H1 (cell line): ENCODE measurements at regions not wholly inside any gene's neighbourhood (a gene's known extent, or its start where the extent isn't known, plus 50 kb on each side); places are given as distances from the start of the nearest gene placed in this dataset.

Experiments used
- BRCA1 ChIP-seq: IDR thresholded peaks from 2 replicates; pipeline ENCODE4 v1.6.1; 2012; ENCODE audit warnings: low read depth, low read length, improper control_type of control experiment
- SP2 ChIP-seq: IDR thresholded peaks from 2 replicates; pipeline ENCODE4 v1.6.1; 2012; ENCODE audit warnings: mild to moderate bottlenecking, low read length, inconsistent platforms
- TF ChIP-seq, protein P1 (sequence below): IDR thresholded peaks from 2 replicates; pipeline ENCODE4 v1.6.1; 2012; ENCODE audit warnings: inconsistent platforms

DNA sequence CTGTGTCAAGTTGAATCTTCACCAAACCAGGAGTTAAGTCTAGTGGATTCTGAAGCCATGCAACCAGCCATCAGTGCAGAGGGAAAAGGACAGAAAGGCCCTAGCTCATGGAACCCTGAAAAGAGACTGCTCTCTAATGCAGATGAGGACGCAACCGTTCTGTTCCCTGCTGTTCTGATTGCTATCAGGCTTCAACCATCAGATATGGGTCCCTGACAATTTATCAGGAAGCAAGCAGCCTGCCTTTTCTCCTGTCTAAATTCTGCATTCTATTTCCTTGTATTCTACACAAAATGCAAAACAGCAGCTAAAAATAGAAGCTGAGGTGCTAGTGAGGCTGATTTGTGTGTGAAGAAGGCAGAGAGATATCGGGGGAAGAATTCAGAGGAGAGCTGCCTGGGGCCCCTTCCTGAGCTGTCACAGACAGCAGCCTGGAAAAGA is 68.4 kb upstream of the RTN4 start (continued):
- TF ChIP-seq, protein P1, sequence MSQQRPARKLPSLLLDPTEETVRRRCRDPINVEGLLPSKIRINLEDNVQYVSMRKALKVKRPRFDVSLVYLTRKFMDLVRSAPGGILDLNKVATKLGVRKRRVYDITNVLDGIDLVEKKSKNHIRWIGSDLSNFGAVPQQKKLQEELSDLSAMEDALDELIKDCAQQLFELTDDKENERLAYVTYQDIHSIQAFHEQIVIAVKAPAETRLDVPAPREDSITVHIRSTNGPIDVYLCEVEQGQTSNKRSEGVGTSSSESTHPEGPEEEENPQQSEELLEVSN, result no peak
- no peak for TF ChIP-seq SP2
- no peak for TF ChIP-seq BRCA1
